Activated naive CD4-positive, alpha-beta T cell treated with Interleukin-2 at 50 U/mL for 16 hours (primary cell): ENCODE measurements at regions not wholly inside any gene's neighbourhood (a gene's known extent, or its start where the extent isn't known, plus 50 kb on each side); places are given as distances from the start of the nearest gene placed in this dataset.

Source experiments
- DNase-seq: peaks from one replicate; pipeline ENCODE4 v3.0.0-alpha.2; 2020

DNA sequence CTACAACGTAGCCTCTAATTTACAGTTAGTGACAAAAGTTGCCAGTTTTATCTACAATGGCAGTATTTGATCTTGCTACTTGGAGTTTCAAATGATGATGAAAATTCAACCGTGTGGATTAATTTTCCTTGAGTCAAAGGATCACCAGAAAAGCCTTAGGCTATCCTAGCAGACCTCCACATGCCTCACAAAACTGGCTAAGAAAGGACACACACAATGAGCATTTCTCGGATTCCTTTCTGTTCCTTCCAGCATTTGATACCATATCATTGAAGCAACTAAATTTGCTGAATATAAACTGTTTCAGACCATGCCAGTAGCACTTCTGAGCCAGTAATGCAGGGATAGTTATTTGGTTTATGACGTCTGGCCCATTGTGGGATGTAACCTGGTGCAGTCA is 587.4 kb upstream of the MDFIC2 start:
- no peak for DNase-seq

DNA sequence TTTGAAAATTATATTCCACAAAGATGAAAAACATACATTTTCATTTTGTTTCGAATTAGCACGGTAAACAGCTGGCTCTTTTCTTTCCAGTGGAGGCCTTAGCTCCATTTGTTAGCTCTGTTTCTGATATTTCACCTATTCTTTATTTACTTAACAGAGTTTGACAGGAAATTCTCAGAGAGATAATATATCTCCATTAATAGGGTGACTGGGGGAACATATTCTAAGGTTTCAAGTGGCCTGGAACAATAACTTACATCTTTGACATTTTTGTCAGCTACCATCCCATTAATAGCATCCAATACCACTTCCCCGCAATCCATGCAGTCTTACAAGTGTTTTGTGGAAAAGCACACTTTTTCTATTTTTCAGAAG is 577.6 kb upstream of the MDFIC2 start:
- no peak for DNase-seq

DNA sequence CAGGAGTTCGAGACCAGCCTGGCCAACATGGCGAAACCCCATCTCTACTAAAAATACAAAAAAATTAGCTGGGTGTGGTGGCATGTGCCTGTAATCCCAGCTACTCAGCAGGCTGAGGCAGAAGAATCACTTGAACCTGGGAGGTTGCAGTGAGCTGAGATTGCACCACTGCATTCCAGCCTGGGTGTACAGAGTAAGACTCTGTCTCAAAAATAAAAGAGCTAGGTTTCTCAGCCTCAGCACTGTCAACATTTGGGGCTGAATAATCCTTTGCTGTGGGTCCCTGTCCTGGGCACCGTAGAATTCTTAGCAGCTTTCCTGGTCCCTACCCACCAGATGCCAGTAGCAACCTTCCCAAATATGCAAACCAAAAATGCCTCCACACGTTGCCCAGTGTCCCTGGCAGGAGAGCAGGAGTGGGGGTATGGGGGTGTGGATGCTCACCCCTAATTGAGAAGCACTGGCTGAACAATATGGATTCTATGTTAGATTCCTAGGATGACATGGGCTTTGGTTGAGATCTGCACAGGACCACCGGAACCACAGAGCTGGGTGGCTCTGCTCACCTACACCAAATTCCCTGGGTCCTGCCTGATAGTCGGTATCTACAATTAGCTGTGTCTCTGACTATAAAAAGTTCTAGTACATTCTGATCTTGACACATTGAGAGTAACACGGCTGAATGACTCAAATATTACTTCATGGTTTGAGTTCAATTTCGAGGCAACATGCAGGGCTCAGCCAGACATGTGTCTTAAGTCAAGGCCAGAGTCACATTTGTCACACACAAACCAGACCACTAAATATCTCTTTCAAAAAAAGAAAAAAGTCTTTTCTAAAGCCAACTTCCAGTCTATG is 577.0 kb upstream of the MDFIC2 start:
- no peak for DNase-seq

DNA sequence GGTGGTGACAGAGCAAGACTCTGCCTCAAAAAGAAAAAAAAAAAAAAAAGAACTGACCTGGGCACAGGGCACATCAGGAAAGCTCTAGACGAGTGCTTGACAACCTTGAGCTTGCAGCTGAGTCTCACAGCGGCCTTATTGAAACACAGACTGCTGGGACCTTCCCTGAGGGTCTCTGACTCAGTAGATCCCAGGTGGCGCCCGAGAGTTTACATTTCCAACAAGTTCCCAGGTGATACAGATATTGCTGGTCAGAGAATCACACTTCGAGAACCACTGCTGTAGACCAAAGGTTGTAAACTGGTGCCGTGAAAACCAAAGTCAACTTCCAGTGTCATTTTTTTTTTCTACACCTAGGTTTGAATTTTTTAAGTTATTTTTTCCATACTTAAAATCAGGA is 573.2 kb upstream of the MDFIC2 start:
- DNase-seq = no peak

GRCh38 chr3:70882104-70882503 is 569.7 kb upstream of the MDFIC2 start:
- no peak for DNase-seq

GRCh38 chr3:70880421-70880820 is 568.0 kb upstream of the MDFIC2 start:
- DNase-seq = no peak

DNA sequence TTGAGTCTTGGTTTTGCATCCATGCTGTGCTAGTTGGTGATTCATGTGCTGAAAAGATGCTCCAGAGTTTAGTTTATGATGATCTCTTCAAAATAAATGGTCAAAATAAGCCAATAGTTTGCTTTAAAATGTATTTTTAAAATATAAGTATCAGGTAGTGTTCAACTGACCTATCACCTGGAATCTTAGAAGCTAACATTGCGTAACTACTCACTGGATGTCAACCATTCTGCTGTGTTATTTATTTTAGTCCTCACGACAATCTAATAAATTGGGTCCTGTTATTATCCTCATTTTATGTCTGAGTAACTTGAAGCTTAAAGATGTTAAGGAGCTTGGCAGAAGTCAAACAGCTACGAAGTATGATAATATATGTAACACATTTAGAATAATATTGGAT is 563.7 kb upstream of the MDFIC2 start:
- no peak for DNase-seq

DNA sequence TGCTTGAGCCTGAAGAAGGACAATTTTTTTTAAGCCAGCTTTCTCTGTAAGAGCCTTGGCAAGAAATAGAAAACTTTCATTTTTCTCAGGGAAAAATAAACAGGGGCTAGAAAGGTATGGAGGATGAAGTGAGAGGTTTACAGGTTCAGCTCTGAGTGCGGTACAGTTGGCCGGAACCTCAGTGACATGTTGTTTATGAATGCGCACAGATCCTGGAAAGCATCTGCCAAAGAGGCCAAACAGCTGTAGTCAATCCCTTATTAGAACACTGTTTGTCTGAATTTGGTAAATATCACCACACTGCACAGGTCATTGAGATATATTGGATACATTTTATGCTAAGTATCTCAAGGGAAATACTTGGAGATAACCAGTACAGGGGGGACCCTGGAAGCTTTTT is 561.8 kb upstream of the MDFIC2 start:
- DNase-seq = no peak

GRCh38 chr3:70873686-70874085 is 561.2 kb upstream of the MDFIC2 start:
- DNase-seq = no peak

DNA sequence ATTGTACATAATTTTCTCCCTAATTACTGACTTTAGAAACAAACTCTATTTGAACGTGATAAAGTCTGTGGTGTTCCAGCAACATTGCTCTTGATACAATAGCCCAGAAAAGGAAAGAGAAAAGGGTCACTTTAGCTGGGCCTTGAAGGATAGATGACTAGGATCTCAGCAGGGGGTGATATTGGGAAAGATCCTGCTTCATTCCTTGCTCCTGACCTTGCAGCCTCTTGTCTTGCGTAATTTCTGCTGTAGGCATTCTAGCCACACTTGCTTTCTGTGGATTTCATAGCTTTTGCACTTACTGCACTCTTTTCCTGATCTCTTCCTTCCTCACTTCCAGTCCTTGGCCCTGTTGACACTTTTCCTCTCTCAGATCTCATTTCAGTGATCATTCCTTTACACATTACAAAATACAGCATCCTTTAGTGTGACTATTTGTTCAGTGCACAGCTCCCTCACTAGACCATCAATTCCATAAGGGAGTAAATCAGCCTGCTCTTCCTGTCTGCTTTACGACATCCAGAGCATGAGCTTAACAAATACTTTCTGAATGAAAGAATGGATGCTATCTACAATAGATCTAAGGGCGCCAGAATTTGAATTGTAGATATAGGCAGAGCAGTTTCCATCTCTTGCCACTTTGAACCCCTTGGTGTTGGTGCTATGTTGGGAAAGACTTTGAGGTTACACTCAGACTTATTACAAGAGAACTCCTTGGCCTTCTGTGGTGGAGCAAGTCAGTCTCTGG is 559.6 kb upstream of the MDFIC2 start:
- no peak for DNase-seq

DNA sequence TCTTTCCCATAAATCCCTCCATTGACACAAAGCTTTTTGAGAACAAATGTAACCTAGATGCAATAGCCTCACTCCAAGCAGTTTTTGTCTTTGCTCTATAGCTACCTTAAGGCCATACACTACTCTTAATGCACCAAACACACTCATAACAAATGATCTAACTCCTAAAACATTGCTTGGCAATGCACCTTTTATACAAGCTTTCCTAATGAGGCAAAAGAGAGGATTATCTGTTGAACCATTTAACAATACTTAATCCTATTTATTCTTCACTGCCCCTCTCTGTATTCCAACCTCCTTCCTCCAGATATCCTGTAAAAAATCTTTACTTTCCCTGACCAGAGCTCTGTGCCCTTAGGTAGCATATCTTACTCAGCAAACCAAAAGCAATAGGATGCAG is 558.1 kb upstream of the MDFIC2 start:
- no peak for DNase-seq

DNA sequence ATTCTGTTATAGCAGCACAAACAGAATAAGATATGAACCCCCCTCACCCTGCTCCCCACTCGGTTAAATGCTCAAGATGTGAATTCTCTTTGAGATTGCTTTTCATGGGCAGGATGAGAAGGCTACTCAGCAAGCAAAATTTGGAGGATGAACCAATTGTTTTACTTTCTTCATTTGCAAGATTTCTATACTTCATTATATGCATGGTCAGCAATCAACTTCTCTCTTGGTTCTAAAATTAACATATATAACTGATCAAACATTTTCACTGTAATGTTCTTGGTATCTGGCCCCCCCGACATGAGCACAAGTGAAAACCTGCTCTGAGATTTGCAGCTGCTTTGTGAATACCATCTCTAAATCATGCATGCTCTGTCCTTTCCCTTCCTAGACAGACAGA is 556.1 kb upstream of the MDFIC2 start:
- DNase-seq = no peak

- no peak for DNase-seq
Observed at GRCh38 chr3:70863049-70863448, 550.6 kb upstream of the MDFIC2 start.

- no peak for DNase-seq
Observed at GRCh38 chr3:70861855-70862254, 549.4 kb upstream of the MDFIC2 start.

- no peak for DNase-seq
Observed at GRCh38 chr3:70861234-70861633, 548.8 kb upstream of the MDFIC2 start.

GRCh38 chr3:70857916-70858315 is 545.5 kb upstream of the MDFIC2 start:
- no peak for DNase-seq

GRCh38 chr3:70856414-70857162 is 544.1 kb upstream of the MDFIC2 start:
- DNase-seq = no peak

DNA sequence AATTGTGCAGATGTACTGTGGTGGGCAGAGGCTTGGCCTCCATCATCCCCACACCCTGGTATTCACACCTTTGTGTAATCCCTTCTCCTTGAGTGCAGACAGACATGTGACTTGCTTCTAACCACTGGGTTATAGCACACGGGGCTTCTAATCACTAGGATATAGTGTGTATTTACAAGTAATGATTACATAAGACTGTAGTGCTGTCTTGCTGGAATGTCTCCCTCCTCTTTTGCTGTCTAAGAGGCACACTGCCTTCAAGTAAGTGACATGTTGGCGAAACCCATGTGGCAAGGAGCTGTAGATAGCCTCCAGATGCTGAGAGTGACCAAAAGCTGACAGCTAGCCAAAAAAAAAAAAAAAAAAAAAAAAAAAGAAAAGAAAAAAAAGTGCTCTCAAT is 542.7 kb upstream of the MDFIC2 start:
- DNase-seq = no peak

GRCh38 chr3:70854108-70854507 is 541.7 kb upstream of the MDFIC2 start:
- no peak for DNase-seq

DNA sequence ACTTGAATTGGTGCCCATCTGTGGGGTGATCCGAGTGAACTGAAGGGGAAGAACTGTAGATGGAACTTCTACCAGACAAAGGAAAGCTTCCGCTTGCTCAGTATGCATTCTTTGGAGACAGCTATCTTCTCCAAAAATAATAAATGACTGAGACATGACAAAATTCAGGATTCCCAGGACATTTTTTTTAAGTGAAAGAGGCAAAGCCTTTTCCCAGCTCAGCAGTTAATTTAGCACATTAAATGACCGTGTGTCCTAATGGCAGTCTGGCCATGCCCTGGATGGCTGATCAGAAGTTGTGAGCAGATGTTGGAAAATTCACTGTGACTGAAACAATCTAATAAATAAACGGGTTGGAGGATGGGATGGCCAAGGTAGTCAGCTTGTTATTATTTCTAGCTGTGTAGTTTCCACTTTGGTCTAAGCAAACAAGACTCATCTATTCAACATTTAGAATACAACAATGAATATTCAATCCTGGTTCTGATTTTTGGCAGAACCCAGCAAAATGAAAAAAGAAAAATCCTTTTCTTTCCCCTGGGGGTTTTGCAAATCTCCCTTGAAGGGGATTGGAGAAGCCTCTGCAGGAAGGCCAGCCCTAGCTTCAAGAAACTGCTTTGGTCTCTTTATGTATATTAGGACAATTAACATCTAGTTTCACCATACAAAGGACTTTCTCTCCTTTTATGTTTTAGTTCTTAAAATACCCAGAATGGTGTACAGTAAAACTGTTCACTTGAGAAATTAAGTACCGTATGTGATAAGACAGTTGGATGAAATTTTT is 540.9 kb upstream of the MDFIC2 start:
- no peak for DNase-seq

DNA sequence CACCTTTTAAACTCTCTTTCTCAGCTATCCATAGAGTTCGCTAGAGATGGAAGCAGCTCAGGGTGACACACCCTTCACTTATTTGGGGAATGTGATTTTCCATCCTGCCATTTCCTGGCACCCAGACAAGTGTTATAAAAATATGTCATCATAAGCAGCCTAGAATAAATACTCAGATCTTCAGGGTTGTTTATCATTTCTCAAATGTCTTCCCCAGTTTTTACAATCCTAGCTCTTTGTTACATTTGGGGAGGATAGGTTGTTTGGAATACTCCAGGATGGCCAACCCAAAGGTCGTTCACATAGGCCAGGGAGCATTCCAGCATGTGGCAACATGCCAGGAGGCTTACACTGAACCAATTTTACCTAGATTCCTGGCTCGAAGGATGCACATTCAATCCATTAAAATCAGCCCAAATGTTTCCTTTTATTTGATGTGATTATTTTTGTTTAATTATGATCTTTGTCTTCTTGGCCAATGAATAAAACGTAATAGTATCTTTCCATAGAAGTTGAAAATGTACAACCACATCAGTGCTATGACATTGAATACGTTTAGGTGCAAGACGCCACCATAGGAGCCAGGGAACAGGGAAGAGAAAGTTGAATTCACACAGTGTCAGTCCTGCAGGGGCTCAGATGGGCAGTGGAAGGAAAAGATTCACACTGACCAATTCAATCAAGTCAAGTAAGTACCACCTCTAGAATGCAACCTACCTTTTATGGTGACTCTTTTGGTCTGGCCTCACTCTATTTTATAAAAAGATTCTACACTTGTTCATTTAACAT is 537.7 kb upstream of the MDFIC2 start:
- DNase-seq = no peak
